AG04450 (cell line): ENCODE measurements at regions not wholly inside any gene's neighbourhood (a gene's known extent, or its start where the extent isn't known, plus 50 kb on each side); places are given as distances from the start of the nearest gene placed in this dataset.

Experiments used
- CTCF ChIA-PET: fragments of 300-600, 350-600 bp; formaldehyde crosslinking; extraction: SDS; loops from one replicate; lab custom pipeline; 2022; ENCODE audit warnings: antibody characterized with exemption, inconsistent platforms; lab: Charles Lee
- POLR2A ChIA-PET: fragments of 350-600 bp; formaldehyde crosslinking; extraction: SDS; loops from one replicate; lab custom pipeline; 2021; ENCODE audit warnings: antibody characterized with exemption, inconsistent platforms; lab: Yijun Ruan, JAX
- DNase-seq: peaks from one replicate; pipeline ENCODE4 v3.0.0-alpha.2; 2011; ENCODE audit warnings: low read depth, low spot score
- H3K27ac ChIP-seq: one replicate; pipeline ENCODE4 v1.5.1; 2012; ENCODE audit warnings: low read depth, low read length, control low read depth
- H3K27me3 ChIP-seq: one replicate; pipeline ENCODE4 v1.6.0; 2012; ENCODE audit warnings: low read length; ENCODE audit not compliant: control insufficient read depth, insufficient read depth
- H3K4me3 ChIP-seq: 2 replicates; pipeline ENCODE4 v1.5.1; 2011; ENCODE audit warnings: mild to moderate bottlenecking, low read depth, low read length, control low read depth
- H3K9me3 ChIP-seq: 2 replicates; pipeline ENCODE4 v1.5.1; 2012; ENCODE audit warnings: low read length; ENCODE audit not compliant: control insufficient read depth, insufficient read depth
- CTCF ChIP-seq: IDR thresholded peaks from 2 replicates; pipeline ENCODE4 v1.5.1; 2011; ENCODE audit warnings: low read depth, low read length, control low read depth, inconsistent platforms

GRCh38 chr12:88300931-88301330, 158.8 kb downstream of the TMTC3 start:
- H3K27me3 ChIP-seq = no peaks in the 10 kb centered on the region
- ChIA-PET CTCF (interaction anchor here (0.6 kb wide), 1 partner anchor 93 kb away, joined by 3 read pairs; no protein-coding TSS in a partner anchor), POLR2A (no interaction called here)
- no peaks in the 10 kb centered on the region for H3K9me3 ChIP-seq
- TF ChIP-seq CTCF = no peak
- H3K27ac ChIP-seq = no peak overlapping the region
- no peak overlapping the region for H3K4me3 ChIP-seq
- no peak for DNase-seq

- ChIA-PET CTCF (no interaction called here), POLR2A (no interaction called here)
- no peak for DNase-seq
- Histone ChIP-seq H3K4me3 (no peak overlapping the region), H3K27me3 (no peaks in the 10 kb centered on the region), H3K9me3 (no peaks in the 10 kb centered on the region), H3K27ac (no peak overlapping the region)
- no peak for TF ChIP-seq CTCF
Measured at GRCh38 chr12:88303335-88303734, 161.2 kb downstream of the TMTC3 start.

GRCh38 chr12:88305254-88305890, 163.3 kb downstream of the TMTC3 start:
- POLR2A ChIA-PET = no interaction called here
- Histone ChIP-seq H3K9me3 (no peaks in the 10 kb centered on the region), H3K4me3 (no peak overlapping the region), H3K27me3 (no peaks in the 10 kb centered on the region), H3K27ac (no peak overlapping the region)
- CTCF ChIA-PET = no interaction called here
- DNase-seq = no peak
- TF ChIP-seq CTCF = no peak

GRCh38 chr12:88306471-88307069, 164.5 kb downstream of the TMTC3 start:
- no peak overlapping the region for H3K4me3 ChIP-seq
- ChIA-PET POLR2A (no interaction called here), CTCF (interaction anchor here (1.3 kb wide), 1 partner anchor 18 kb away, joined by 3 read pairs; no protein-coding TSS in a partner anchor)
- no peak for DNase-seq
- no peak for TF ChIP-seq CTCF
- no peaks in the 10 kb centered on the region for H3K9me3 ChIP-seq
- no peaks in the 10 kb centered on the region for H3K27me3 ChIP-seq
- H3K27ac ChIP-seq = no peak overlapping the region

GRCh38 chr12:88307961-88308360, 165.9 kb downstream of the TMTC3 start:
- no peak overlapping the region for H3K27ac ChIP-seq
- H3K9me3 ChIP-seq = no peaks in the 10 kb centered on the region
- H3K4me3 ChIP-seq = no peak overlapping the region
- TF ChIP-seq CTCF = no peak
- POLR2A ChIA-PET = no interaction called here
- no peak for DNase-seq
- CTCF ChIA-PET = no interaction called here
- no peaks in the 10 kb centered on the region for H3K27me3 ChIP-seq
